HG02610 (cell line): ENCODE measurements at regions not wholly inside any gene's neighbourhood (a gene's known extent, or its start where the extent isn't known, plus 50 kb on each side); places are given as distances from the start of the nearest gene placed in this dataset.
A peak's percentile ranks its signal among the peaks of the same experiment; 100 is the strongest.
"Not testable (repeated sequence)": the region's sequence is repeated elsewhere in the genome, so short reads cannot be mapped to it uniquely, and the experiment has no call there.

Source experiments
- ATAC-seq: cut with Tn5 transposase; IDR thresholded peaks from one replicate; pipeline ENCODE4 v1.9.1; 2021; ENCODE audit warnings: mild to moderate bottlenecking, moderate library complexity; ENCODE audit not compliant: unreplicated experiment

DNA sequence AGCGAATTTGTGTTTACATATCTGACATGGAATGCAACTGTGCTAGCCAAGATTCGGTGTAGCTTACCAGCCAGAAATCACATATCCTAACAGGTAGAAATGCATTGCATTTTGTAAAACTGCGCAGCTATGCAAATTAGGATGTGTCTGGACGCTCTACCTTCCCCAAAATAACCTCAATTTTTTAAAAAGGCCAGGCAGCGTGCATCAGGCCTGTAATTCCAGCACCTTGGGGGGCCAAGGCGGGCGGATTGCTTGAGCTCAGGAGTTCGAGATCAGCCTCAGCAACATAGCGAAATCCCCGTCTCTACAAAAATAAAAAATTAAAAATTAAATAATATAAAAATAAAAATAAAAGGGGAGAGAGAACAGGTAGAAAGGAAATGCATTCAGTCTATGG is 305.0 kb downstream of the TYW1 start:
- no peak for ATAC-seq

- ATAC-seq: peak; percentile 84
Observed at GRCh38 chr7:67302113-67303039, 305.7 kb downstream of the TYW1 start.

DNA sequence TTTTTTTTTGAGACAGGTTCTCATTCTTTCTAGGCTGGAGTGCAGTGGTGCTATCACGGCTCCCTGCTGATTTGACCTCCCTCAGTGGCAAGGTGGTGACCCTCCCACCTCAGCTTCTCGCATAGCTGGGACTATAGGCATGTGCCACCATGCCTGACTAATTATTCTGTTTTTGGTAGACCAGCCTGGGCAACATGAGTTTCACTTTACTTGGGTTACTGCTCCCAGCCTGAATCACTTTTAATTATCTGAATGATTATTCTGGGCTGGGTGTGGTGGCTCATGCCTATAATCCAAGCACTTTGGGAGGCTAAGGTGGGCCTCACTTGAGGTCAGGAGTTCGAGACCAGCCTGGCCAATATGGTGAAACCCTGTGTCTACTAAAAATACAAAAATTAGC is 308.2 kb downstream of the TYW1 start:
- ATAC-seq: not testable (repeated sequence)

DNA sequence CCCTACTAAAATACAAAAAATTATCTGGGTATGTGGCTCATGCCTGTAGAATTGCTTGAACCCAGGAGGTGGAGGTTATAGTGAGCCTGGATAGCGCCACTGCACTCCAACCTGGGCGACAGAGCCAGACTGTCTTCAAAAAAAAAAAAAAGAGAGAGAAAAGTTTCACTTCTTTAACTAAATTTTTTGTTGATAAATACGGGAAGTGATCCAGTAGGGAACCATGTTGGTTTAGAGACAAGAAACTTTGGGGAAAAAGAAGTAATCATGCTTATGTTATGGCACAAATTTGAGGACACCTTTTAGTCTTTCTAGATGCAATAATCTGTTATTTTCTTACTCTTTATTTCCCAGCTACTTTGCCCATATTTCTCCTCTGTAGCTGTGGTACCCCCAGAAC is 309.7 kb downstream of the TYW1 start:
- no peak for ATAC-seq

- no peak for ATAC-seq
Observed at GRCh38 chr7:67309764-67310549, 313.3 kb downstream of the TYW1 start.

- no peak for ATAC-seq
Observed at GRCh38 chr7:67311901-67312300, 315.3 kb downstream of the TYW1 start.

DNA sequence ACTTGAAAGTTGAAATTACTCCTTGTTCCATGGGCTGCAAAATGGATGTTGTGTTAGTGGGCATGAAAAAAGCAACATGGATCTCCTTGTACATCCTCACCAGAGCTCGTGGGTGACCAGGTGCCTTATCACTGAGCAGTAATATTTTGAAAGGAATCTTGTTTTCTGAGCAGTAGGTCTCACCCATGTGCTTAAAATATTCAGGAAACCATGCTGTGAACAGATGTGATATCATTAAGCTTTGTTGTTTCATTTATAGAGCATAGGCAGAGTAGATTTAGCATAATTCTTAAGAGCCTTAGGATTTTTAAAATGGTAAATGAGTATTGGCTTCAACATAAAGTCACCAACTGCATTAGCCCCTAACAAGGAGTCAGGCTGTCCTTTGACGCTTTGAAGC is 316.6 kb downstream of the TYW1 start:
- no peak for ATAC-seq

GRCh38 chr7:67316902-67317301 is 320.3 kb downstream of the TYW1 start:
- ATAC-seq: not testable (repeated sequence)

- ATAC-seq: not testable (repeated sequence)
Observed at GRCh38 chr7:67328257-67328656, 331.6 kb downstream of the TYW1 start.

- not testable (repeated sequence) for ATAC-seq
Observed at GRCh38 chr7:67335165-67335564, 338.5 kb downstream of the TYW1 start.

DNA sequence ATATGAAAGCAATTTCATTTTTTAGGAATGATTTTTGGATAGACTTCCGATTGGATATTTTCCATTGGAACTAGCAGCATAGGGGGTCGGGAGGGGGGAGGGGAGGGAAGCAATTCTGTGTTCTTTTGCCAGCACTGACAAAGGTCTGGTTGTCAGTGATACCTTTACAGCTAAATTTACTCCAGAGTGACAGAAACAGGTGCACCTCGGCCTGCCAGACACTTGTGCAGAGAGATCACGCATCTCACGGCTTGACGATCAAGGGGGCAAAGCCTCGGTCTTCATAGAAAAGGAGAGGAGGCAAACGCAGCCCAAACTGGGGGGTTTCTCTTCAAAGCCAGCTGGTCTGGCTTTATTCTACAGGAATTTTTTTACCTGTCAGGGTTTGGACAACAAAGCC is 339.0 kb downstream of the TYW1 start:
- ATAC-seq: not testable (repeated sequence)

DNA sequence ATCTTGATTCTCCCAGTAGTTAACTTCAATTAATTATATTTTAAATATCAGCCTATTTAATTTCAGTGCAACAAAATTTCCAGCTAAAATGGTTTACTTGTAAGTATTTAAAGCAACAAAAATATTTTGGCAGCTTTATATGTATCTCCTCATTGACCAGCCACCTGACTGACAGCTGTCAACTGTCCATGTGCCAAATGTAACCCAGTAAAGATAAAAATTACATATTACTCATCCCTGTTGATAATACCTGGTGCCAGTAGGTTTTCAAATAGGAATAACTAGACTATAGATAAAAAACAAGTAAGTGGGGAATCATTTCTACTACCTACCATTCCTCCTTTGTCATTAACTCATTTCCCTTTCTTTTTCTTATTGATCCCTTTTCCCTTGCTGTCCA is 341.9 kb downstream of the TYW1 start:
- ATAC-seq: not testable (repeated sequence)

- no peak for ATAC-seq
Observed at GRCh38 chr7:67341153-67341768, 344.6 kb downstream of the TYW1 start.

- no peak for ATAC-seq
Observed at GRCh38 chr7:67343114-67343513, 346.5 kb downstream of the TYW1 start.

DNA sequence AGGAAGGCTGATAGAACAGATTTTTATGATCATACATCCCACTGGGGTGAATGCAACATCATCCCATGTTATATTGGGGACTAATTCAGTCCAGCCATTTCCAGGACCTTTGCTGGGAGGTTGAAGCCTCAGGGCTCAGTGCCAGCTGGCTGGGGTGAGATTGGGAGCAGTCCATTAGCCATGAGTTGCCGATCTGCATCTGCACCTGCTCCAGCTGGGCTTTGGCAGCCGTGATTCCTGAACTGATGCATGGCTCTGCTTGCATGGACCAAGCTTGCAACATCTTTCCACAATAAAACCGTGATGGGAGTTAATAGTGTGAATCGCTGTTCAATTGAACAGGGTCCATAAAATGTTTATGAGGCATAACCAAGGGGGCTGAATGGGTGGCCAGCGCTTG is 346.9 kb downstream of the TYW1 start:
- no peak for ATAC-seq

- no peak for ATAC-seq
Observed at GRCh38 chr7:67344481-67345193, 348.0 kb downstream of the TYW1 start.

DNA sequence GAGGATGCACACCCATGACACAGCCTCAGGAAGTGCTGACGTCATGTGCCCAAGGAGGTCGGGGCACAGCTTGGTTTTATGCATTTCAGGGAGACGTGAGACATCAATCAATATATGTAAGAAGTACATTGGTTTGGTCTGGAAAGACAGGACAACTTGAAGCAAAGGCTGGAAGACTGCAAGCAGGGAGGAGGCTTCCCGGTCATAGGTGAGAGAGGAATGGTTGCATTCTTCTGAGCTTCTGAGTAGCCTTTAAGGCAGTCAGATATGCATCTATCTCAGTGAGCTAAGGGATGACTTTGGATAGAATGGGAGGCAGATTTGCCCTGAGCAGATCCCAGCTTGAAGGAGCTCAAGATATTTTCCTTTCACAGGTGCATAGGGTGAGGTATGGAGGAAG is 349.5 kb downstream of the TYW1 start:
- ATAC-seq: no peak

GRCh38 chr7:67346876-67347275 is 350.2 kb downstream of the TYW1 start:
- ATAC-seq: no peak

DNA sequence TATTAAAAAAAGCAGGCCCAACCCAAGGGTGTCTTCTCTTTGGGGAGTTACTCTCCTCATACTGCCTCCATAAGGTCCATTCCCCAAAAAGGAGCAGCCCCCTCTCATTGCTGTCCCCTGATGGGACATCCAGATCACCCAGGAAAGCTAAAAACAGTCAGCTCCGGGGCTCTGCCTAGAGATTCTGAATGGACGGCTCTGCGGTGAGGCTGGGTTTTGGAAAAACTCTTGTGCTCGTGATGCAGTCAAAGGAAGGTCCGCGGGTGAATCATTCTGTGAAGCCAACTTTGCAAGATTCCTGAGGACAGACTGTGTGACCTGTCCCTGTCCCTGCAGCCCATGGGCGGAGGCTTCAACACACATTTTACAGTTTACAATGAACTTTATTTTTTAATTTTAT is 351.5 kb downstream of the TYW1 start:
- ATAC-seq: no peak

DNA sequence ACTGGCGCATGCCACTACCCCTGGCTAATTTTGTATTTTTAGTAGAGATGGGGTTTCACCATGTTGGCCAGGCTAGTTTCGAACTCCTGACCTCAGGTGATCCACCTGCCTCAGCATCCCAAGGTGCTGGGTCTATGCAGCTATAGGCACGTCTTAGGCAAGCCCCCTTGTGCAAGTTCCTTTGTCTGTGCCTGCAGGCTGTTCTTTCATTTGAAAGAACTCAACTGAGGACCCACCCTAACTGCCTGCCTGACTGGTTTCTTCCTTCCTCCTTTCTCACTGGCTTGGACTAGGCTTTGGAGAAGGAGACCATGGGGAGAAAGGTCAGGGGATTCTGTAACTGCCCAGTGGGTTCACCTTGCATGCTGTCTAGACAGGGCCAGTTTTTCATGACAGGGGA is 361.0 kb downstream of the TYW1 start:
- ATAC-seq: not testable (repeated sequence)

DNA sequence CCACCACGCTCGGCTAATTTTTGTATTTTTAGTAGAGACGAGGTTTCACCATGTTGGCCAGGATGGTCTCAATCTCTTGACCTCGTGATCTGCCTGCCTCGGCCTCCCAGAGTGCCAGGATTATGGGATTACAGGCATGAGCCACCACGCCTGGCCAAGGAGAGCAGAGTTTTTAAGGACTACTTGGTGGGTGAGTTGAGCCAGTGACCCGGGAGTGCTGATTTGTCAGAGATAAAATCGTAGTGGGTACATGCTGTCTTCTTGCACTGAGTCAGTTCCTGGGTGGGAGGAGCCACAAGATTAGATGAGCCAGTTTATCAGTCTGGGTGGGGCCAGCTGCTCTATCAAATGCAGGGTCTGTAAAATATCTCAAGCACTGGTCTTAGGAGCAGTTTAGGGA is 361.7 kb downstream of the TYW1 start:
- not testable (repeated sequence) for ATAC-seq
